OCI-LY1 (cell line): ENCODE measurements at regions not wholly inside any gene's neighbourhood (a gene's known extent, or its start where the extent isn't known, plus 50 kb on each side); places are given as distances from the start of the nearest gene placed in this dataset.

Experiments used
- H2AFZ ChIP-seq: fragments of 200-600 bp; sonication (generic), shearing (Covaris generic); 2 replicates; pipeline ENCODE4 v1.6.0; 2014; ENCODE audit warnings: antibody characterized with exemption, mild to moderate bottlenecking, low read length
- H3F3A ChIP-seq: fragments of 200-600 bp; sonication (generic), shearing (Covaris generic); 2 replicates; pipeline ENCODE4 v1.6.0; 2014; ENCODE audit warnings: mild to moderate bottlenecking, antibody characterized with exemption, low read length, moderate library complexity; ENCODE audit not compliant: insufficient read depth
- H3K27ac ChIP-seq: fragments of 200-600 bp; sonication (generic); 2 replicates; pipeline ENCODE4 v1.5.1; 2014; ENCODE audit warnings: low read length, mixed run types, mild to moderate bottlenecking, low read depth; ENCODE audit not compliant: poor library complexity, severe bottlenecking
- H3K27me3 ChIP-seq: fragments of 200-600 bp; sonication (generic); 2 replicates; pipeline ENCODE4 v1.6.0; 2014; ENCODE audit warnings: antibody characterized with exemption, mild to moderate bottlenecking, low read length, moderate library complexity; ENCODE audit not compliant: insufficient read depth
- H3K36me3 ChIP-seq: fragments of 200-600 bp; sonication (generic); 2 replicates; pipeline ENCODE4 v1.6.1; 2014; ENCODE audit warnings: mild to moderate bottlenecking, antibody characterized with exemption, low read length, moderate library complexity, mixed read lengths; ENCODE audit not compliant: insufficient read depth
- H3K4me1 ChIP-seq: fragments of 200-600 bp; sonication (generic); 2 replicates; pipeline ENCODE4 v1.5.1; 2014; ENCODE audit warnings: mild to moderate bottlenecking, low read length, moderate library complexity; ENCODE audit not compliant: insufficient read depth, severe bottlenecking
- H3K4me2 ChIP-seq: fragments of 200-600 bp; sonication (generic), shearing (Covaris generic); 2 replicates; pipeline ENCODE4 v1.6.1; 2014; ENCODE audit warnings: low read length
- H3K4me3 ChIP-seq: fragments of 200-600 bp; sonication (generic); 2 replicates; pipeline ENCODE4 v1.5.1; 2014; ENCODE audit warnings: low read length, low read depth, mild to moderate bottlenecking, mixed read lengths; ENCODE audit not compliant: poor library complexity, severe bottlenecking
- H3K79me2 ChIP-seq: fragments of 200-600 bp; shearing (Covaris generic); 2 replicates; pipeline ENCODE4 v1.6.1; 2016; ENCODE audit warnings: mixed run types, low read length, mixed read lengths; ENCODE audit not compliant: insufficient read depth
- H3K9ac ChIP-seq: fragments of 200-600 bp; sonication (generic), shearing (Covaris generic); 2 replicates; pipeline ENCODE4 v1.6.1; 2014; ENCODE audit warnings: mild to moderate bottlenecking, low read length, mixed read lengths
- H3K9me2 ChIP-seq: fragments of 200-600 bp; sonication (generic), shearing (Covaris generic); 2 replicates; pipeline ENCODE4 v1.6.1; 2014; ENCODE audit warnings: low read depth, mild to moderate bottlenecking, low read length, mixed read lengths
- H3K9me3 ChIP-seq: fragments of 200-600 bp; shearing (Covaris generic); 2 replicates; pipeline ENCODE4 v1.6.1; 2014; ENCODE audit warnings: low read length, mixed read lengths
- H4K20me1 ChIP-seq: fragments of 200-600 bp; sonication (generic), shearing (Covaris generic); 2 replicates; pipeline ENCODE4 v1.6.0; 2016; ENCODE audit warnings: mild to moderate bottlenecking, low read length; ENCODE audit not compliant: insufficient read depth
- CTCF ChIP-seq: fragments of 200-600 bp; sonication (generic), shearing (Covaris generic); IDR thresholded peaks from 2 replicates; pipeline ENCODE4 v1.5.1; 2017; ENCODE audit warnings: mild to moderate bottlenecking, antibody characterized with exemption, low read length, moderate library complexity, mixed read lengths
- EZH2 ChIP-seq: fragments of 200-600 bp; sonication (generic), shearing (Covaris generic); IDR thresholded peaks from 2 replicates; pipeline ENCODE4 v1.8.0; 2017; ENCODE audit warnings: borderline replicate concordance, mixed run types, mild to moderate bottlenecking, antibody characterized with exemption, low read length, moderate library complexity, mixed read lengths

GRCh38 chrX:42967681-42968300, 189.8 kb upstream of the PPP1R2C start:
- no peaks in the 10 kb centered on the region for H3K27me3 ChIP-seq
- no peak overlapping the region; the same call in 1 of the 2 replicates for H3K4me2 ChIP-seq
- no peak overlapping the region for H3K4me3 ChIP-seq
- H2AFZ ChIP-seq = peak overlapping the region; percentile 42; the same call in 1 of the 2 replicates
- no peaks in the 10 kb centered on the region for H3K9me3 ChIP-seq
- no peaks in the 10 kb centered on the region for H3K36me3 ChIP-seq
- H3F3A ChIP-seq = no peaks in the 10 kb centered on the region
- peaks cover 13% of the 10 kb centered on the region for H3K4me1 ChIP-seq
- H3K27ac ChIP-seq = peak overlapping the region; percentile 32
- no peak overlapping the region; the same call in 1 of the 2 replicates for H3K9ac ChIP-seq
- TF ChIP-seq EZH2 (no peak), CTCF (no peak)
- H4K20me1 ChIP-seq = no peaks in the 10 kb centered on the region
- H3K9me2 ChIP-seq = no peaks in the 10 kb centered on the region
- H3K79me2 ChIP-seq = no peaks in the 10 kb centered on the region

- no peaks in the 10 kb centered on the region for H3K27me3 ChIP-seq
- TF ChIP-seq EZH2 = no peak
- no peak overlapping the region for H3K4me3 ChIP-seq
- H3F3A ChIP-seq = no peaks in the 10 kb centered on the region
- no peak overlapping the region for H2AFZ ChIP-seq
- no peak overlapping the region for H3K9ac ChIP-seq
- H3K27ac ChIP-seq = peak overlapping the region; percentile 17
- no peaks in the 10 kb centered on the region; the same call in 1 of the 2 replicates for H3K9me3 ChIP-seq
- no peaks in the 10 kb centered on the region for H4K20me1 ChIP-seq
- H3K4me1 ChIP-seq = peaks cover 28% of the 10 kb centered on the region
- no peaks in the 10 kb centered on the region for H3K36me3 ChIP-seq
- no peaks in the 10 kb centered on the region for H3K79me2 ChIP-seq
- no peak overlapping the region for H3K4me2 ChIP-seq
- no peaks in the 10 kb centered on the region for H3K9me2 ChIP-seq
Measured at GRCh38 chrX:42973321-42973720, 195.4 kb upstream of the PPP1R2C start.

GRCh38 chrX:42975906-42976305, 197.9 kb upstream of the PPP1R2C start:
- Histone ChIP-seq H3K36me3 (no peaks in the 10 kb centered on the region), H3K4me2 (no peak overlapping the region), H3K9me3 (peaks cover 3% of the 10 kb centered on the region; the same call in 1 of the 2 replicates), H3K9me2 (no peaks in the 10 kb centered on the region), H3K27me3 (no peaks in the 10 kb centered on the region), H4K20me1 (no peaks in the 10 kb centered on the region), H3F3A (no peaks in the 10 kb centered on the region), H3K27ac (peak overlapping the region; percentile 97), H3K9ac (peak overlapping the region; percentile 72; the same call in 1 of the 2 replicates), H3K4me3 (no peak overlapping the region), H3K4me1 (peaks cover 36% of the 10 kb centered on the region), H2AFZ (no peak overlapping the region), H3K79me2 (no peaks in the 10 kb centered on the region)
- TF ChIP-seq CTCF = no peak
- TF ChIP-seq EZH2 = no peak
